KG1 (cell line): ENCODE measurements at regions not wholly inside any gene's neighbourhood (a gene's known extent, or its start where the extent isn't known, plus 50 kb on each side); places are given as distances from the start of the nearest gene placed in this dataset.
"Not testable (repeated sequence)": the region's sequence is repeated elsewhere in the genome, so short reads cannot be mapped to it uniquely, and the experiment has no call there.

Experiments
- DNase-seq: peaks from one replicate; lab custom pipeline; 2025; lab: John Stamatoyannopoulos, UW

GRCh38 chr20:7790189-7790588 is 150.1 kb downstream of the HAO1 start:
- DNase-seq, result no peak

GRCh38 chr20:7792150-7792869 is 147.9 kb downstream of the HAO1 start:
- no peak for DNase-seq

GRCh38 chr20:7798176-7798575 is 142.1 kb downstream of the HAO1 start:
- DNase-seq, result no peak

GRCh38 chr20:7799862-7800261 is 140.4 kb downstream of the HAO1 start:
- no peak for DNase-seq

DNA sequence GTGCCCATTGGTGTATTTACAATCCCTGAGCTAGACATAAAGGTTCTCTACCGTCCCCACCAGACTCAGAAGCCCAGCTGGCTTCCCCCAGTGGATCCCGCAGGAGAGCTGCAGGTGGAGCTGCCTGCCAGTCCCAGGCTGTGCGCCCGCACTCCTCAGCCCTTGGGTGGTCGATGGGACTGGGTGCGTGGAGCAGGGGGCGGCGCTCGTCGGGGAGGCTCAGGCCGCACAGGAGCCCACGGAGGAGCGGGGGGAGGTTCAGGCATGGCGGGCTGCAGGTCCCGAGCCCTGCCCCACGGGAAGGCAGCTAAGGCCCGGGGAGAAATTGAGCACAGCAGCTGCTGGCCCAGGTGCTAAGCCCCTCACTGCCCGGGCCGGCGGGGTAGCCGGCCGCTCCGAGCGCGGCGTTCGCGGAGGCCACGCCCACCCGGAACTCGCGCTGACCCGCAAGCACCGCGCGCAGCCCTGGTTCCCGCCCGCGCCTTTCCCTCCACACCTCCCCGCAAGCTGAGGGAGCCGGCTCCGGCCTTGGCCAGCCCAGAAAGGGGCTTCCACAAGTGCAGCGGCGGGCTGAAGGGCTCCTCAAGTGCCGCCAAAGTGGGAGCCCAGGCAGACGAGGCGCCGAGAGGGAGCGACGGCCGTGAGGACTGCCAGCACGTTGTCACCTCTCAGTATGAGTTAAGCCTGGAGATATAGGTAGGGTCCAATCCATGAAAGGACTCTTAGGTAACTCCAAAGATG is 136.7 kb downstream of the HAO1 start:
- not testable (repeated sequence) for DNase-seq

DNA sequence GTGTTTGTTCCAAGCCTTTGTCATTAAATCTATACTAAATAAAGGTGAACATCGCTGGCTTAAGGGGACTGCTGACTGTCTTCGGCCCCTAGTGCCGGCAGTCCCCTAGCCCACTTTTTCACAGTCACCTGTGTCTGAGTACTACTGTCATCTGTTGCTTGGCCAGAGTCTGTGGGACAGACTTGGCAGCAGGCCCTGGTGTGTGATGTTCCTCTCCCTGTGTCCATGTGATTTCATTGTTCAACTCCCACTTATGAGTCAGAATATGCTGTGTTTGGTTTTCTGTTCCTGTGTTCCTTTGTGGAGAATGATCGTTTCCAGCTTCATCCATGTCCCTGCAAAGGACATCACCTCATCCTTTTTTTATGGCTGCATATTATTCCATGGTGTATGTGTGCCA is 133.4 kb downstream of the HAO1 start:
- no peak for DNase-seq

DNA sequence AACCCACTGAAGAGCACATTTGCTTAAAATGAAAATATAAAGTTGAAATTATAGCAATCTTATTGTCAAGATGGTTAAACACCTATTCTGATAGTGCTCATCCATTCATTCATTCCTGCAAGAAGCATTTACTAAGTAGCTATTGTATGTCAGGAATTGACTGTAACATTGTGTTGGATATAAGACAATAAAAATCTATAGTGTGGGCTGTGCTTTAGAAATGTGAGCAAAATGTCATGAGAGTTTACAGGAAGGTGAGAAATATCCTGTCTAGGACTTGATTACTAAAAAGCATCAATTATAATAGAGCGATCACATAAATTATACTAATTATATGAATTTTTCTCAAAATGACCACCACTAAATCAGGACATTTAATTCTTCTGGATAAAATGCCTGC is 123.0 kb downstream of the HAO1 start:
- DNase-seq, result no peak

- DNase-seq, result no peak
Observed at GRCh38 chr20:7818477-7818876, 121.8 kb downstream of the HAO1 start.

- no peak for DNase-seq
Observed at GRCh38 chr20:7820897-7821296, 119.4 kb downstream of the HAO1 start.

DNA sequence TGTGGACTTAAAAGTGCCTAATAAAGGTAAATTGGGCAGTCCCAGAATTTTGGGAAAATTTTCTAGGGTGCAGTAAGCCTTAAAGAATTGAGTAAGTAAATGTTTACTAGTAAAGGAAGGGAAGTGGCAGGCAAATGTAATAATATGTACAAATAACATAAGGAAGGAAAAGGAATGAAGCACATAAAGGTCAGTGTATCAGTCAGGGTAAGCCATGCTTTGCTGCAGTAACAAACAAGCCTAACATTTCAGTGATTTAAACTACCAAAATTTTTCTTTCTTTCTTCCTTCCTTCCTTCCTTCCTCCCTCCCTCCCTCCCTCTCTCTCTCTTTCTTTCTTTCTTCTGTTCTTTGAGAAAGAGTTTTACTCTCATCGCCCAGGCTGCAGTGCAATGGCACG is 117.5 kb downstream of the HAO1 start:
- DNase-seq, result no peak

GRCh38 chr20:7828437-7828836 is 111.8 kb downstream of the HAO1 start:
- DNase-seq, result no peak

- DNase-seq, result no peak
Observed at GRCh38 chr20:7829031-7829430, 111.2 kb downstream of the HAO1 start.

- DNase-seq, result no peak
Observed at GRCh38 chr20:7829776-7830175, 110.5 kb downstream of the HAO1 start.
